H1 (cell line): ENCODE measurements at regions not wholly inside any gene's neighbourhood (a gene's known extent, or its start where the extent isn't known, plus 50 kb on each side); places are given as distances from the start of the nearest gene placed in this dataset.

Source experiments
- BCL11A ChIP-seq, 2 experiments: IDR thresholded peaks; one replicate each; pipeline ENCODE4 v1.6.1; 2011; ENCODE audit warnings: low read depth in 2 of 2, low read length in 2 of 2, mild to moderate bottlenecking in 2 of 2
- CEBPB ChIP-seq: IDR thresholded peaks from 2 replicates; pipeline ENCODE4 v1.6.1; 2012; ENCODE audit warnings: low read depth, low read length
- CTCF ChIP-seq, 3 experiments: IDR thresholded peaks; 1 replicate in 2 of 3; 2 replicates in 1 of 3; pipeline versions ENCODE4 v1.5.1 to v1.6.1; 2011; ENCODE audit warnings: low read length in 3 of 3, mild to moderate bottlenecking in 3 of 3, inconsistent platforms in 2 of 3, low read depth in 1 of 3, moderate library complexity in 1 of 3; ENCODE audit not compliant: insufficient read depth in 1 of 3; ENCODE audit errors: control extremely low read depth in 1 of 3
- HDAC2 ChIP-seq, 2 experiments: fragments of 300-600 bp in 1 of 2; sonication (generic) in 1 of 2; IDR thresholded peaks; 2 replicates each; pipeline ENCODE4 v1.6.1; 2011 to 2012; ENCODE audit warnings: low read depth in 2 of 2, low read length in 2 of 2, mild to moderate bottlenecking in 2 of 2, moderate library complexity in 2 of 2, borderline replicate concordance in 1 of 2, inconsistent platforms in 1 of 2
- NRF1 ChIP-seq: IDR thresholded peaks from 2 replicates; pipeline ENCODE4 v1.6.1; 2011; ENCODE audit warnings: mild to moderate bottlenecking, low read depth, low read length, improper control_type of control experiment
- POLR2A ChIP-seq, 2 experiments: IDR thresholded peaks; 1 replicate in 1 of 2; 2 replicates in 1 of 2; pipeline ENCODE4 v1.6.1; 2011; ENCODE audit warnings: low read depth in 2 of 2, low read length in 2 of 2, mild to moderate bottlenecking in 2 of 2; ENCODE audit errors: control extremely low read depth in 1 of 2
- POLR2AphosphoS5 ChIP-seq: IDR thresholded peaks from 2 replicates; pipeline ENCODE4 v1.6.1; 2011; ENCODE audit warnings: low read depth, low read length
- TCF12 ChIP-seq: IDR thresholded peaks from 2 replicates; pipeline ENCODE4 v1.6.1; 2011; ENCODE audit warnings: low read depth, mild to moderate bottlenecking, low read length
- YY1 ChIP-seq: IDR thresholded peaks from 2 replicates; pipeline ENCODE4 v1.6.1; 2011; ENCODE audit warnings: low read depth, mild to moderate bottlenecking, low read length

GRCh38 chr11:44505581-44506054, 59.8 kb upstream of the CD82 start:
- TF ChIP-seq BCL11A (IDR thresholded peaks at IDR 0.05; ENCODE audit: low read depth in 2 of 2, low read length in 2 of 2) (no peak), CTCF (IDR thresholded peaks at IDR 0.05; ENCODE audit: control extremely low read depth in 1 of 3, insufficient read depth in 1 of 3, low read depth in 1 of 3, low read length in 3 of 3) (no peak), TCF12 (no peak), YY1 (no peak), NRF1 (no peak), HDAC2 (IDR thresholded peaks at IDR 0.05; ENCODE audit: borderline replicate concordance in 1 of 2, low read depth in 2 of 2, low read length in 2 of 2) (no peak), POLR2AphosphoS5 (no peak), CEBPB (no peak), POLR2A (IDR thresholded peaks at IDR 0.05; ENCODE audit: control extremely low read depth in 1 of 2, low read depth in 2 of 2, low read length in 2 of 2) (no peak)
